GM12864 (cell line): ENCODE measurements at regions not wholly inside any gene's neighbourhood (a gene's known extent, or its start where the extent isn't known, plus 50 kb on each side); places are given as distances from the start of the nearest gene placed in this dataset.

ENCODE experiments used
- DNase-seq: peaks from one replicate; pipeline ENCODE4 v3.0.0-alpha.2; 2011; ENCODE audit warnings: low read depth
- H3K4me3 ChIP-seq: 2 replicates; pipeline ENCODE4 v1.5.1; 2011; ENCODE audit warnings: mild to moderate bottlenecking, low read depth, low read length, control low read depth
- TF ChIP-seq, protein P1 (sequence below): IDR thresholded peaks from 2 replicates; pipeline ENCODE4 v1.5.1; 2011; ENCODE audit warnings: low read depth, mild to moderate bottlenecking, moderate library complexity, low read length, control low read depth, inconsistent platforms; ENCODE audit errors: missing control alignments

DNA sequence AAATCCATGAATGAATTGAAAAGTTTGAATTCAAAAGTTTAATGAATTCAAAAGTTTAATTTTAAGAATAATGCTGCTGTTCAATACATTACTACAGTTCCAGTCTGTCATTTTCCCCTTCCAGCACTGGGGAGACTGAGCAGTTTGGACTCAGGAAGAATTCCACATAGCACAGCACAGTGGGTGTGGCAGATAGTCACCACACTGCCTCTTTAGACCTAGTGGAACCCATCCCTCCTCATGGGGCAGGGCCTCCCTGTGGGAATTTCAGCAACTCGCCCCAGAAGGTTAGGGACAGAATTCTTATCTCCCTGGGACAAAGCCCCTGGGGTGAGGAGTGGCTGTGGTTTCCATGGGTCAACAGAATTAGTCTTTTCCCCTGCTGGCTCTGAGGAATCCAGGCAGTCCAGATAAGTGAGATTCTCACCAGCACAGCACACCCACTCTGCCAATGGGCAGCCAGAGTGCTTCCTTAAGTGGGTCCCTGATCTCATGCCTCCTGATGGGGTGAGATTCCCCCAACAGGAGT lies 442.0 kb upstream of the SYT4 start:
- TF ChIP-seq, protein P1, sequence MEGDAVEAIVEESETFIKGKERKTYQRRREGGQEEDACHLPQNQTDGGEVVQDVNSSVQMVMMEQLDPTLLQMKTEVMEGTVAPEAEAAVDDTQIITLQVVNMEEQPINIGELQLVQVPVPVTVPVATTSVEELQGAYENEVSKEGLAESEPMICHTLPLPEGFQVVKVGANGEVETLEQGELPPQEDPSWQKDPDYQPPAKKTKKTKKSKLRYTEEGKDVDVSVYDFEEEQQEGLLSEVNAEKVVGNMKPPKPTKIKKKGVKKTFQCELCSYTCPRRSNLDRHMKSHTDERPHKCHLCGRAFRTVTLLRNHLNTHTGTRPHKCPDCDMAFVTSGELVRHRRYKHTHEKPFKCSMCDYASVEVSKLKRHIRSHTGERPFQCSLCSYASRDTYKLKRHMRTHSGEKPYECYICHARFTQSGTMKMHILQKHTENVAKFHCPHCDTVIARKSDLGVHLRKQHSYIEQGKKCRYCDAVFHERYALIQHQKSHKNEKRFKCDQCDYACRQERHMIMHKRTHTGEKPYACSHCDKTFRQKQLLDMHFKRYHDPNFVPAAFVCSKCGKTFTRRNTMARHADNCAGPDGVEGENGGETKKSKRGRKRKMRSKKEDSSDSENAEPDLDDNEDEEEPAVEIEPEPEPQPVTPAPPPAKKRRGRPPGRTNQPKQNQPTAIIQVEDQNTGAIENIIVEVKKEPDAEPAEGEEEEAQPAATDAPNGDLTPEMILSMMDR = no peak
- H3K4me3 ChIP-seq = no peak overlapping the region
- no peak for DNase-seq

DNA sequence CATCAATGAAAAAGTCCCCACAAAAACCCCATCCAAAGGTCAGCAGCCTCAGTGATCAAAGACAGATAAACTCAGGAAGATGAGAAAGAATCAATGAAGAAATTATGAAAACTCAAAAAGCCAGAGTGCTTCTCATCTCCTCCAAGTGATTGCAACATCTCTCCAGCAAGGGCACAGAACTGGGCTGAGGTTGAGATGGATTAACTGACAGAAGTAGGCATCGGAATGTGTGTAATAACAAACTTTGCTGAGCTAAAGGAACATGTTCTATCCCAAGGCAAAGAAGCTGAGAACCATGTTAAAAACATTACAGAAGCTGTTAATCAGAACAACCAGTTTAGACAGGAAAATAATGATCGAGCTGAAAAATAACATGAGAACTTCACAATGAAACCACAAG lies 442.8 kb upstream of the SYT4 start:
- TF ChIP-seq, protein P1 = no peak
- DNase-seq = no peak
- no peak overlapping the region for H3K4me3 ChIP-seq

DNA sequence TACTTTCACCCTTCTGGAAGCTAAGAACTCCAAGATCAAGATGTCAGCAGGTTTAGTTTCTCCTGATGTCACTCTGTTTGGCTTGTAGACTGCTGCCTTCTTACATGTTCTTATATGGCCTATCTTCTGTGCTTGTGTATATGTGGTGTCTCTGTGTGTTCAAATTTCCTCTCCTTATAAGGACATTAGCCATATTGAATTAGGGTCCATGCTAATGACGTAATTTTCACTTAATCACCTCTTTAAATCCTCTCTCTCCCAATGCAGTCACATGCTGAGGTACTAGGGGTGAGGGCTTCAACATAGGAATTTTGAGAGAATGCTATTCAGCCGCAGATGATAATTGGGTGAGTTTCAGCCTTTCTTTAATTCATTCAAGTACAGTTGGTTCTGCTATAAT lies 458.3 kb upstream of the SYT4 start:
- no peak overlapping the region for H3K4me3 ChIP-seq
- TF ChIP-seq, protein P1 = no peak
- DNase-seq = no peak

DNA sequence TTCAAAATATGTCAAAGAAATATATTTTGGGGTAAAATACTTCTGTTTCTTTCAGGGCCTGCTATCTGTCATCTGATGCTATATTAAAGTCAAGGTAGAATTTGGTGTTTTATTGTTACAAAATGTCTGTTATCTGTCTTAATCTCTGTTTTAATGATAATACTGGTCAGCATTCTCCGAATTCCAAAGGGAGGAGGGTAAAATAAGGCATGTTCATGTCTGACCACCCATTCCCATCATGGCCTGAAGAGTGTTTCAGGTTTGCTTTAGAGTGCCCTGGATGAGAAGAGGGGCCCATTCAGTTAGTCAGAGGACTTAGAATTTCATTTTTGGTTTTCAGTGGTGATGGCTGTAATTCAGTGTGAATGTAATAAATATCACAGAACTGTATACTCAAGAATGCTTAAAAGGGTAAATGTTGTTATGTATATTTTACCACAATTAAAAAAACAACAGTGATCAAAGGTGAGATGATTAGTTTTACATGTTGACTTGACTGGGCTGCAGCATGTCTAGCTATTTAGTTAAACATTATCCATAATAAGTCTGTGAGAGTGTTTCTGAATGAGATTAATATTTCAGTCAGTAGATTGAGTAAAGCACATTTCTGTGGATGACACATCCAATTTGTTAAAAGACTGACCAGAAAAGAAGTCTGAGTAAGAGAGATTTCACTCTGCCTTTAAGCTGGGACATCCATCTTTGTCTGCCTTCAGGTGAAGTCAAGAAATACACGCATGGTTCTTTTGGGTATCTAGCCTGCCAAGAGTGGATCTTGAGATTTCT lies 467.9 kb upstream of the SYT4 start:
- no peak for DNase-seq
- H3K4me3 ChIP-seq = no peak overlapping the region
- TF ChIP-seq, protein P1 = no peak

DNA sequence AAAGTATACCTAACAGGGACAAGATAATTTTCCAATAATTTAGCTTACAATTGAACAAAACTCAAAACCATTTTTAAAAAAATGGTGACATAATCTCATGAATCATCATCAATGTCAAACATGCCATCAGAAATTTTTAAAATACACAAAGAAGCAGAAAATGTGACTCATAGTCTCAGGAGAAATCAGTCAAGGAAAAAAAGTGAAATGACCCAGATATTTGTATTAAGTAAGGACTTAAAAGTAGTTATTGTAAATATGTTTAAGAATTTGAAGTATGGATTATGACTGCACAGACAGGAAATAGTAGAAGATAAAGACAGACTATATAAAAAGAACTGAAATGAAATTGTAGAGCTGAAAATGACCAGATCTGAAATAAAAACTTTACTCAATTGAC lies 473.9 kb upstream of the SYT4 start:
- no peak overlapping the region for H3K4me3 ChIP-seq
- no peak for DNase-seq
- TF ChIP-seq, protein P1 = no peak

DNA sequence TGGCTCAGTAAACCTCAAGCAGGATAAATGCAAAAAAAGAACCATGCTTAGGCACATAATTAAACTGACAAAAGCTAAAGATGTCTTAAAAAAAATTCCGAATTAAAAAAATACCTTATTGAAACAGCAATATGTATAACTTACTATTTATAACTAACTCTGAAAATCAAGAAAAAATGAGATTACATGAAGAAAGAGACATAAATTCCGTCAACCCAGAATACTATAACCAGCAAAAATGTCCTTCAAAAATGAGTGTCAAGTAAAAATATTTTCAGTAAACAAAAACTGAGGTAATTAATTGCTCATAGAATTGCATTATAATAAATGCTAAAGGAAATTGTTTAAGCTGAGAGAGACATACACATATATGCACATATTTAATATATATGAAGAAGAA lies 474.5 kb upstream of the SYT4 start:
- no peak overlapping the region for H3K4me3 ChIP-seq
- TF ChIP-seq, protein P1 = no peak
- no peak for DNase-seq

DNA sequence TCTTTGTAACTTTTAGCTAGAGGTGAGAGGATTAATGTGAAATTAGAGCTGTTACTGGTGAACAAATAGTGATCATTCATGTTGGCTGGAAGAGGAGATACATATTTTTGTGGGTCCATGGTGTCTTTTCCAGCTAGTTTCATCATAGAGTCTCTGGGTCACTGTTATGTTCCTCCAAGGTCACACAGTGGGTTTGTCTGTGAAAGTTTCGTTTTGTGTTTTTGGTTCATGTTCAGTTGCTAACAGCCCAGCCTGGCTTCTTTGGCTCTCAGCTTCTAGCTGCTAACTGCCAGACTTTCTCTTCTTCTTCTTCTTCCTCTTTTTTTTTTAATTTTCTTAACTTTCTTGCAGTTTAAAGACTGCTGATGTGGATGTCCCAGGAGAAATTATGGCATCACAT lies 480.0 kb upstream of the SYT4 start:
- no peak for DNase-seq
- H3K4me3 ChIP-seq = no peak overlapping the region
- TF ChIP-seq, protein P1 = no peak
